G401.6 (cell line): ENCODE measurements at regions not wholly inside any gene's neighbourhood (a gene's known extent, or its start where the extent isn't known, plus 50 kb on each side); places are given as distances from the start of the nearest gene placed in this dataset.

Source experiments
- FAIRE-seq: peaks from 2 replicates; lab custom pipeline; 2012; peaks lifted over from hg19 to GRCh38; lab: Jason Lieb, UNC

DNA sequence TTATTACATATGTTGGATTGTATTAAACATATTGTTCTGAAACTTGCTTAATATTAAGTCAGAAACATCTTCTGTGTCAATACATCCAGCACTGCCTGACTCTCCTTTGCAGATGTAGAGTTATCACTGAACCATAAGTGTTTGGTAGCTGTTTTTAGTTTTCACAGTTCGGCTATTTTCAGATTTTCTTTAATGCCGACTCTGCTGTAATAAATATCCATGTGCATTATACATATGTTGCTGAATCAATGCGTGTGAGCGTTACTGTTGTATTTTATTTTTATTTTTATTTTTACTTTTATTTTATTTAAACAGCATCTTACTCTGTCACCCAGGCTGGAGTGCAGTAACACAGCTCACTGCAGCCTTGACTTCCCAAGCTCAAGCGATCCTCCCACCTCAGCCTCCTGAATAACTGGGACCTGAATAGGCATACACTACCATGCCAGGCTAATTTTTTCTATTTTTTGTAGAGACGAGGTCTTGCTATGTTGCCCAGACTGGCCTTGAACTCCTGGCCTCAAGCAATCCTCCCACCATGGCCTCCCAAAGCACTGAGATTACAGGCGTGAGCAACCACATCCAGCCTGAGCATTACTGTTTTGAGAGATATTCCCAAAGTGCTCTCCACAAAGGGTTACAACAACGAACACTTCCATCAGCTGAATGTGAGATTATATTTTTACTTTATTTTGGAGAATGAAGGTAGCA lies 50.7 kb upstream of the NOCT start:
- no peak for FAIRE-seq

DNA sequence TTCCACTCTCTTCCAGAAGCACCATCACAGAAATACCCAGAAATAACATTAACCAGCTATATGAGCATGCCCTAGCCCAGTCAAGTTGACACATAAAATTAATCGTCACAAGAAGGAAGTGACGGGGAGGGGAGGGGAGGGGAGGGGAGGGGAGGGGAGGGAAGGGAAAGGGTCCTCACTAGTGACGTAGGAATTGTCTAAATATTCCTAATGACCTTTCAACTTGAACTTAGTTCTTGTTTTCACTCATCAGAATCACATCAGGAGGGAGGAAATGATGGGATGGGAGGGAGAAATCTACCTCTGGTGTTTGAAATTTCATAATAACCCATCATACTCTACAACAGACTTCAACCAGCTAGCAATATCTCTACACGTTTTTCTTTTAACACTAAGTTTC lies 52.2 kb upstream of the NOCT start:
- FAIRE-seq = no peak

DNA sequence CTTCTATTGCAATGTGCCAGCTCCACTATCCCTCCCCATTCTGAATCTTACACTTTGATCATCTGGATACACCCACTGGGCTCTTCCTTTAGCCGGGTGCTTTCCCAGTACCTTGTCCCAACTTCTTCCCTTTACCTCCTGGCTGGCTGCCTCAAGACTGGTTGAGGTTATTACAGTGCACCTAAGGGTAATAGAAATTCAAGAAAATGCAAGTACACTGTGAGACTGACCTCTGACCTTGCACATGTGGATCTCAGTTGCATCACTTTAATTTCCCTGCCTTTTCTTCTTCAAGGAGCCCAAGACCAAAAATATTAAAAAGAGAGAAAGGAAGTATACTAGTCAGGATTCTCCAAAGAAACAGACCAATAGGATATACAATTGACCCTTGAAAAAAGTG lies 53.9 kb upstream of the NOCT start:
- FAIRE-seq = no peak

DNA sequence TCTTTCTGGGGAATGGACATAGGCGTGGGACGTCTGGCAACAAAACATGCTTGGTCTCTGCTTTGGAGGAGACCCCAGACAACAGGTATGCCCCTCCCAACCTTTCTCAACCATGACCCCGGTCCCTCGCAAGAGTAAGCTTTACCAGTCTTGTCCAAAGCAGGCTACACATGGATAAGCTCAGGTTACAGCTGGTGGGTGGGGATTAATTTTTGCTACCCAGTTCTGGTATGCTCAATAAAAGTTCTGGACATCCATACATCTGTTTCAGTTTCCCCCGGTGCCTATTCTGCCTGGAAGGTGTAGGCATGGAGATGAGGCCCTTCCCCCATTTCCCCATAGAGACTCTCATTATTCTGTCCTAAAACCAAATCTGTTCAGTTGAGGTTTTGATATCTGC lies 54.5 kb upstream of the NOCT start:
- no peak for FAIRE-seq

DNA sequence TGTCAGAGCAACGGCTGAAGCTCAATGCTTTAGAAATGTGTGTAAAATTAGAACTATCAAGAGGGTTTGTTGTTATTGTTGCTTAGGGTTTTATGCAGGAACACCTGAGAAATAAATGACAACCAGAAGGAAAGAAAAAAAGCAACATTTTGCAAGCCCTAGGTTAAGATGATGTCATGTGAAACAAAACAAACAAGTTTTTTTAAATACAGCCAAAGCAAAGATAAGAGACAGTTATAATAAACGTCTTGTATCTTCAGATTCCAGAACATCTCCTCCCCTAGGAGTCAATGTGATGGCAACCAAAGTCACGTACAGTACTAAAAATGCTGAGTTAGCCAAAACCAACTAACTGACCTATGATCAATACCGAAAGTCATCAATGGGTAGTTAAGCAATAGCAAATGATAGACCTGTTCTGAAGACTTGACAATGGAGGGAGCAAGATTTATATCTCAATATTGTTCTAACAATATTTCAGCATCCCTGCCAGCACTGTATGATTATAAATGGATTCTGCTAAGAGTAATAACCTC lies 55.3 kb upstream of the NOCT start:
- FAIRE-seq = no peak

DNA sequence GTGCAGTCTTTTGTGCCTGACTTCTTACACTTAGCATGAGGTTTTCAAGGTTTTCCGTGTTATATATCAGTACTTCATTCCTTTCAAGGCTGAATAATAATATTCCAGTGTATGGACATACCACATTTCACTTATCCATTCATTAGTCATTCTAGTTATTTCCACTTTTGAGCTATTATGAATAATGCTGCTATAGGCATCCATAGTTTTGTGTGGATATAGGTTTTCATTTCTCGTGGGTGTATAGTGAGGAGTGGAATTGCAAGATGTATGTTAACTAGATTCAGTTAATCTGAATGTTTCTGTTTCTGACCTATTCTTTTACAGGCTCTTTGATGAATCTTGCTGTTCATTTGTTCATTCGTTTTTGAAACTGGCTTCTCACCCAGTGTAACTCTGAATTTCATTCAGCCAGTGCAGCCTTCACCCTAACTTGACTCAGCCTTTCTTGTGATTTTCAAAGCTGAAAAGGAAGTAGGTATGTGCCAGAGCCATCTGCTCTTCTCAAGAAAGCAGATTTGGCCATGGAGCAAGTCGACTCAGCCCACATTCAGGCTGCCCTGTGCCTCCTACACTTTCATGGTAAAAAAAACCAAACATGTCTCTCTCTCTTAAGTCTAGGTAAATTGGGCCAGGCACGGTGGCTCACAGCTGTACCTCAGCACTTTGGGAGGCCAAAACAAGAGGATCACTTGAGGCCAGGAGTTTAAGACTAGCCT lies 56.3 kb upstream of the NOCT start:
- FAIRE-seq = no peak

DNA sequence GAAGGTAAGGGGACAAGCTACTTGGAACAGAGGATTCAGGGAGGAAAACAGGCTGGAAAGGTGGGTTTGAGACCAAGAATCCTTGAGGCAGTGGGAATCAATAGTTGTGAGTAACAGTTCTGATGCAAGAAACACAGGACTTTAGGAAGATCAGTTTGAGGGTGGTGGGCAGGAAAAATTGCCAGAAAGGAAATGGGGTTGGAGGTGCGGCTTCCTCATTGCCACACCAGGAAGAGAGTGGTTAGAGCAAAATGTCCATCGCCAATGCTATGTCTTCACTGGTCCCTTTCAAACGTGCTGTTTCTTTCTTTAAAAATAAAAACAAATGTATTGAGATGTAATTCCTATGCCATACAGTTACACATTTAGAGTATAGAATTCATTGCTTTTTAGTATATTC lies 57.1 kb upstream of the NOCT start:
- FAIRE-seq = no peak

DNA sequence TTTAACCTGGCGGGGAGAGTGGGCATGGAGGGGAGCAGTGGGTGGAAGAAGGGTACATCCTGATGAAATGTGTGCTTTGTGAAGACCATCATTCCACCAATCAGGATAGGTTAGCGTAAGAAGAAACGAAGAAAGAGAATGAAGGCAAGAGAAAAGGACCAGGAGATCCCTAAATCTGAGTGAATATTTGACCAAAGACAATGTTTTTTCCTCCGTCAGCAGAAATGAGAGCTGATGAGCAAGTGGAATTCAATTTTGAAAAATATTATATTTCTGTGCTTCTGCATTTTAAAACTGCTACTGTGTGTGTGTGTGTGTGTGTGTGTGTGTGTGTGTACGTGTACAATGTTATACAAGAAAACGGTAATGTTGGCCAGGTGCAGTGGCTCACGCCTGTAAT lies 58.3 kb upstream of the NOCT start:
- no peak for FAIRE-seq

DNA sequence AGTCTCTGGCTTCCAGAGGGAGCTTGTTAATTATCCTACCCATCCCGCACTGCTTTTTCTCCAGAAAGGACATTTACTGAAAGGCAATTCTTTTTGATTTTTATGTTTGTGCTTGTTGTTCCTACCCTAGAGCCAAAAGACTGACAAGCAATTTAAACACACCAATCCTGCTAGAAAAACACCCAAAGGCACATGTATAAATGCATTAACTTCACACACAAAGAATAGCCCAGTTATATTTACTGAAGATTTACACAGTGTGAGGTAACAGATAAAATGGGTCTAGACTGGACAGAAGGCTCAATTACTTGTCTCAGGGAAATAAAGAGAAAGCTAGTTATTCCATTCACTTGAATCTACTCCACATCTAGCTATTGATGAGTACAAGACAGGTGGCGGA lies 61.2 kb upstream of the NOCT start:
- no peak for FAIRE-seq

DNA sequence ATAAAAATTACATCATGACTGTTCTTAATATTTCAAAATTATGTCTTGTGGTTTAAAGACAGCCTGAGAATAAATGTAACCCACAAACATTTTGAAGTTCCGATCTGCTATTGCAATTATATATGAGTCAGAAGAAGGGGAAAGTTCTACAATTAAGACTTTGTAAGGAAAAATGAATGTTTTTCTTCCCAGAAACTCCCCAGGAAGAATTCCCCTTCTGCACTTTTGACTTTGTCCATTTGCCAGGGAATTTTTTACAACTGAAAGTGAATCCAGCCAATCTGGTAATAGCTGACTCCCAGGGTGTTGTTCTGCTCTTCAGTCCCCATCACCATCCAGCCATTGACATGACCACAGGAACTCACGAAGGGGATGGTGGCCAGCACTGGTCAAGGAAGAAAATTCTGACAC lies 61.6 kb upstream of the NOCT start:
- no peak for FAIRE-seq

DNA sequence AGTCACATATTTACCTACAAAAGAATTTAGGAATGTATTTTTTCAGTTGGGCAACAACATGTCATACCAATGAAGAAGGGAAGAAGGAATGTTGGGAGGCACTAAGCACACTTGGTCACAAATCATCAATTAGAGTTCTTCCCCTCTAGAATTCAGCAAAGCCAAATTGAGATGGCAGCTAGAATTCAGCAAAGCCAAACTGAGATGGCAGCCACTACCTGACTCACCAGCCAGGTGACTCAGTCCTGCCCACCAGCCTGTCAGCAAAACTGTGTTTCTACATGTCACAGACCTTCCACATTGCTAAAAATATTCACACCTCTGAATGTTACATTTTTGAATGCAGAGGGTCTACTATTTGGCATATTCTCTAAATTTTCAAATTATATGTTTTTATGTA lies 63.2 kb upstream of the NOCT start:
- FAIRE-seq = no peak

DNA sequence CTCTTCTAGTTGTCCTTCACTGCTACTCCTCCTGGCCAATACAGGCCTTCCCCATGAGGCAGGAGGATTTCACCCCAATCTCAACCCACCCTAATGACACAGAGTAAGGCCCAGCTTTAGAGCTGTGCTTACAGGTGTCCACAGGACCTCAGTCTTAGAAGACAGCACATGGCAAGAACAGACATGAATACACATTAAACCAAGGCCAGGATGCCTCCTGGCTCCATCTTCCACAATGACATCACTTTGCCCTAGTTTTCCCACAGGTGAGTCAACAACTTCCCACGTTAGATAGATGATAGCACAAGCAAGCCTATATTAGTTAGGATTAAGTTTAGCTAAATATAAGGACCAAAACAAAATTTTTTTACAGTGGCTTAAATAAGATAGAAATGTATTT lies 63.8 kb upstream of the NOCT start:
- no peak for FAIRE-seq

DNA sequence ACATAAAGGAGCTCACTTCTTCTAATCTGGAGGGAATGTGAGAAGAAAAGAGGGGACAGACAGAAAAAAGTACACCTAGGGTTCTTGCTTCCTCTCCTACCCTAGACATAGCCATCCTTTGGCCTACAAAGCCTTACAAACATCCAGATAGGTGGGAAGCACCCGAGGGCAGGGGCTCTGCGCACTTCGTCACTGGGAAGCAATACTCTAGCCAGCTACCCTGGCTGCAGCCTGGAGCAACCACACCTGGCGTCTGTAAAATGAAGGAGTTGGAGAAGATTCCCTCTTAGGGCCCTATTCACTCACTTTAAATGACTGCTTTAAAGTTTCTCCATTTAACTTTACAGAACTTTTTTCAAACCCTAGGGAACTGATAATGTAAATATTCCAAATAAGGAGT lies 65.7 kb upstream of the NOCT start:
- no peak for FAIRE-seq

DNA sequence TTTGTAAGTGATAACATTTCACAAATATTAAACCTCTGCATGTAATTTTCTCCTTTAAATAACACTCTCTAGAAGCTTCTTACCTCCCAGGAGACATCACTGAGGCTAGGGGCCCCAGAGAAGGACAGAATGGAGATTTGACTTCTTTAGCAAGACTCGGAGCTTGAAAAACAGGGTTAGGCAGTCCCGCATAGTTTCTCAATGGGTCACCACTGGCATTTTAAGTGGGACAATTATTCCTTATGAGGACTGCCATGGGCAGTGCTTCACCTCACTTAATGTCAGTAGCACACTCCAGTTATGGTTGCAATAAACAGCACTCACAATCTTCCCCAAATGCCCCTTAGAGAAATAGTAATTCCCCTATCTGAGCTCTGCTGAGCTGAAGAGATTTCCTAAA lies 66.7 kb upstream of the NOCT start:
- FAIRE-seq = no peak

DNA sequence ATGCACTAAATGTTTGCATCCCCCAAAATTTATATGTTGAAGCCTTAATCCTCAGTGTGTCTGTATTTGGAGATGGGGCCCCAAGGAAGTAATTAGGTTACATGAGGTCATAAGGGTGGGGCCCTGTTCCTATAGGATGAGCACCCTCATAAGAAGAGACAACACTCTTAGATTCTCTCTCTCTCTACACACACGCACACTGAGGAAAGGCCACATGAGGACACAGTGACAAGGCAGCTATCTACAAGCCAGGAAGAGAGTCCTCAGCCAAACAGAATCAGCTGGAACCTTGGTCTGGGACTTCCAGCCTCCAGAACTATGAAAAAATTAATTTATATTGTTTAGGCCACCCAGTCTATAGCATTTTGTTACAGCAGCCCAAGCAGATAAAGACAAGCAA lies 69.3 kb upstream of the NOCT start:
- no peak for FAIRE-seq

DNA sequence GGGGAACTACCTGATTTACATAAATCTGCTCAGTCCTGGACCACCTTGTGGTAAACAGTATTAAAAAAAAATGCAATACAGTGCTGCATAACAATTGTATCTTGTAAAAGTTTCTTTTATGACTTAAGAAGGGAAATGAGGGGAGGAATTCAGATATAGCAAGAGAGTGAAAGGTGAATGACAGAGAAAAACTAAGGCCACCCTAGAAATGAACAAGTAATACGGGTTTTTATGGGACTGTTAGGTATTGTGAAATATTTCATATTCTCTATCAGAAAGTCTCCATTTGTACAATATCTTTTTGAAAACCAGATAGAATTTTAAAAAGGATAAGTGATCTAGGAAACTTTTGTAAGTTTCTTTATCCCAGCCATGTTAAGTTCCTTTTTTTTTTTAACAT lies 69.7 kb upstream of the NOCT start:
- FAIRE-seq = no peak

DNA sequence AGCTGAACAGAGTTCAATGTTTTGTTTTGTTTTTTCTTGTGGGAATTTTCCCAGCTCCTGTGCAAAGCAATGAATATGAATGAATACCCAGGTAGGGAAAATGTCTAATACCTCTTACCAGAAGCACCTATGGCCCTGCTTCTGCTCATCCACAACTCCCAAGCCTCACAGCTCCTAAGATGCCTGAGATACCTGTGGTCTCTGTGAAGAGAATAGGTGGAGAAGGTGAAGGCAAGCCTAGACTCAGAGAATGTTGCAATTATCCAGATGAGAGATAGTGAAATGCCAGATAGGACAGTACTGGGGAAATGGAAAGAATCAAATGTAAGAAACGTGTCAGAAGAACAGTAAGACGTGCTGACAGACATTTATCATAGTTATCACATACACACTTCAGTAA lies 70.2 kb upstream of the NOCT start:
- FAIRE-seq = no peak

DNA sequence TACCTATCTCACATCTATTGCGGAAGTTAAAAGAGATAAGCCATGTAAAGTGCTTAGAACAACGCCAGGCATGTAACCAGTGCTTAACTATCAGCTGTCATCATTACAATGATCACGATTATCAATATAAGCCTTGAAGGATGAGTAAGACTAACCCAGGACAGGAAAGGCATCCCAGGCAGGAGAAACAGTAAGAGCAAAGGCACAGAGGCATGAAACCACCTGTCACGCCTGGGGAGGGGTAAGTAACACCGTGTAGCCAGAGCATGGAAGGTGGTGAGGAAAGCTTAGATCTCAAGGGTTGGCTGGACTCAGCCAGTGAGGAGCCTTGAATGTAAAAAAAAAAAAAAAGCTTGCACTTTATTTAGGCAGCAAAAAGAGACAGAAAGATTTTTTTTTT lies 71.7 kb upstream of the NOCT start:
- FAIRE-seq = no peak

DNA sequence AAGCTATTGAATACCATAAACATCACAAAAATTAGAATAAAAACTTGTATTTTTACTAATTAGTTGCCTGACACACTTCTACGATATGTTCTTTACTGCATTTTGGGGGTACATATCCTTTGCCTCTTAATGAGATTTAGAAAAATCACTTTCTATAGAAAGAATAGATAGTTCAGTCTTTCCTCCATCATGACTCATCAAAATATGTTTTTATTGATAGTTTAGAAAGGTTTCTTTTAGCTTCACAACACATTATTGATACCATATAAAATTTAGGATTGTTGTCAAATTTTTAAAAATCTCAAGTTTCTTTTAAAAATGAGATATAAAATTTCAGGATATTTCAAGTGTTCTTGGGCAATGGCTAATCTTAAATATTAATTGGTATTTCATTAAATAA lies 74.5 kb upstream of the NOCT start:
- FAIRE-seq = no peak

DNA sequence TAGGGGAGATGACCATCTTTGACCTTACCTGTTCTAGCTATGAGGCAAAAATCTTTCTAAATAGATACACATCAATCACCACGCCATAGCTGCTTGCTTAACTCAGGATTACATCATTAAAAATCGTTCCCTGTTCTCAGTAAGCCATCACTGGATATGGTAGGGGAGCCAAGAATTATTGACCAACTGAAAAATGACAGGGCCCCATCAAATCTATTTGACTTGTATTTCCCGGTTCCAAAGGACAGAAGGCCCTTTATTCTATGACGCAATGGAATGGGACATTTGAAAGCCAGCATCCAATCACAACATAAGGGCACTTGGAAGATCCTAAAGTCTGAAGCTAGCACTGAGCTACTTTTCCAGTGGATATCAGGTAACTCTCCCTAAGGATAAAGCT lies 75.6 kb upstream of the NOCT start:
- FAIRE-seq = no peak

DNA sequence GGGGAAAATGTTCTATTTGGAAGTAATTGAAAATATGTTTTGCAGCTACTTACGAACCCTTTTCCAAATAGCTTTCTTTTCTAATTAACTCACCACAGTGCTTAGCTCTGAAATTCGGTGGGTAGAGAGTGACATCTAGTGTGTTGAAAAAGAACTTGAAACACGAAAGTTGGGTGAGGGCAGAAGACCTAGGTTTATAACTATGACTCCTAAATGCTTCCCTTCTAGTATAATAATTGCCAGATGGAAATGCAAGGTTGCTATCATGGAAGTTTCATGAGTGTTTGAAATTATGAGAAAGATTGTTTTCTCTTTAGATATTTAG lies 77.3 kb upstream of the NOCT start:
- FAIRE-seq = peak; percentile 78

DNA sequence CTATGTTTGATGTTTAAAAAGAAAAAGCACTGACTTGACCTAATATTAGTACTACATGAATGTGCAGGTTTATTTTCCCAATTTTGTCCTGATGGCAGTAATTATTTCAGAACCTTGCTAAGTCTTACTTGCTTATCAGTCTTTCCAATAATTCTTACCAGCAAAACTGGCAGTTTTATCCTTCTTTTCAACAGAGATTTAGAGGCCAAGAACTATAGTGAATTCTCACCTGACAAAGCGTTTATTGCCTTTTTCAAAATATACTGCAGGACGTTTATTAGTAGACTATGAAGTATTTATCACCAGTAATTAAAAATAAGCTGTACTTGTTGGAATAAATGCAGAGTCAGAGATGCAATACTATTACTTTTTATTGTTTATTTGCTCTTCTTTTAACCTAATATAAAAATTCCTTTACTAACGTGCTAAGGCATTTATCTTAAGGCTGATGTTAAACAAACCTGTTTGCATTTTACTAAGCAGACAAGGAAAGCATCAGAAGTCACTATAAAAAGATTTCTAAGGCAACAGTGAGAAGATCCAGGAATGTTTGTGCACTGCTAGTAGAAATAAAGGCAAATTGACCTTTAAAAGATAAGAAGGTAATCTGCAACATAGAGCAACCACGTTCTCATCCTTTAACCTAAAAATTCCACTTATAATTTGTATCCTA lies 80.3 kb upstream of the NOCT start:
- FAIRE-seq = no peak

DNA sequence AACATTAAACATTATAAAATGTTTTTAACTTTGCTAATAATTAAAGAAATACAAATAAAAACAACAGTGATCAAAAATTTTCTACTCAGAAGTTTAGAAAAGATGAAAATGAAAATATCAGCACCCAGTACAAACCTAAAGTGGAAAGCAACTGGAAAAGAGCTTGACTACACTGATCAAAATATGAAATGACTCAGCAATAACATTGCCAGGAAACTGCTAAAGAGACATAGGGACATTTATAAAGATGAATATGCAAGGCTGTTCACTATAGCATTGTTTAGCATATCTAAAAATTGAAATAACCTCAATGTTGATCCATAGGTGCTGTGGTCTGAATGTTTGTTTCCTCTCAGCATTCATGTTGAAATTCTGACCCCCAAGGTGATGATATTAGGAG lies 88.5 kb upstream of the NOCT start:
- FAIRE-seq = no peak

DNA sequence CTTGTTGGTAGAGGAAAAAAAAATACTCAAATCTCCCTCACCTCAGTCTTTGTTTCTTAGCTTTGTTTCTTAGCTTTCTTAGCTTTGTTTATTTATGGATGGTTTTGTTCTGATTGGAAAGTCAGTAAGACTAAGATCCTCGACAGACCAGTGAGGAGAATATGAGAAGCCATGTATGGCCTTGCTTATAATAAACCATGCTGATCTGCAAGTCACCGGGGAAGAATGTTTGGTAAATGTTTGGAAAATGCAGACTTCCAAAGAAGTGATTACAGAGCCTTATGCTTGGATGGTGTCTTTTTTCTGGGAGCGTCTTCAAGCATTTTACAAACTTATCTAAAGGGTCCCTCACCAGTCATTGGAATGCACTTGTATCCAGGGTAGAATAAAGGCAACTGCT lies 90.1 kb upstream of the NOCT start:
- FAIRE-seq = no peak
